Activated naive CD8-positive, alpha-beta T cell treated with anti-CD3 and anti-CD28 coated beads for 36 hours (primary cell): ENCODE measurements at regions not wholly inside any gene's neighbourhood (a gene's known extent, or its start where the extent isn't known, plus 50 kb on each side); places are given as distances from the start of the nearest gene placed in this dataset.

ENCODE experiments used
- DNase-seq: peaks from one replicate; pipeline ENCODE4 v3.0.0; 2021
- H3K27ac Mint-ChIP-seq: one replicate; pipeline ENCODE4 v1.8.0; 2022; ENCODE audit warnings: mild to moderate bottlenecking, moderate library complexity, mixed read lengths
- H3K27me3 Mint-ChIP-seq: one replicate; pipeline ENCODE4 v1.8.0; 2022; ENCODE audit warnings: mild to moderate bottlenecking, mixed read lengths
- H3K36me3 Mint-ChIP-seq: one replicate; pipeline ENCODE4 v1.8.0; 2021; ENCODE audit warnings: mild to moderate bottlenecking, mixed read lengths
- H3K4me1 Mint-ChIP-seq: one replicate; pipeline ENCODE4 v1.8.0; 2021; ENCODE audit warnings: mixed read lengths
- H3K4me3 Mint-ChIP-seq: one replicate; pipeline ENCODE4 v1.8.0; 2022; ENCODE audit warnings: mild to moderate bottlenecking, moderate library complexity, mixed read lengths
- H3K9me3 Mint-ChIP-seq: one replicate; pipeline ENCODE4 v1.8.0; 2022; ENCODE audit warnings: mixed read lengths

DNA sequence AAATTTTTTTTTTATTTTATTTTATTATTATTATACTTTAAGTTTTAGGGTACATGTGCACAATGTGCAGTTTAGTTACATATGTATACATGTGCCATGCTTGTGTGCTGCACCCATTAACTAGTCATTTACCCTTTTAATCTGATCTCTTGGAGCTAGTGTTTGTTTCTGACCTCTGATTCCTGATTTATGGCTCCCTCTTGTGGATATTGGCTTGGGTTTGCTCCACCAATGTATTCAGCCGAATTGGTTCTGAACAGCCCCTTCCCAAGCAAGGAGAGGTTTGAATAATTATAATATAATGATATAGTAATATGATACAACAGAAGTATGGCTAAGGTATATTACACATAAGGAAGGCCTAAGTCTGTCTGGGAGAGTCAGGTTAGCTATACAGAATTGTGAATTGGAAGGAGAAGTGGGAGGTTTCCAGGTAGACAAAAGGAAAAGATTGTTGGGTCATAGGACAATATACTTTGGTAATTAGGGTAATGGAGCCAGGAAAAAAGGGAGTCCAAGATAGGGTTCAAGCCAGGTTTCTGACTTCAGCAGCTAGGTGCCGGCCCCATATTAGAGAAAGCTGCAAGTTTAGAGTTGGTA is 53.1 kb upstream of the HMCN1 start:
- no peaks in the 10 kb centered on the region for H3K9me3 Mint-ChIP-seq
- peaks cover 18% of the 10 kb centered on the region for H3K4me1 Mint-ChIP-seq
- no peak overlapping the region for H3K27ac Mint-ChIP-seq
- no peaks in the 10 kb centered on the region for H3K27me3 Mint-ChIP-seq
- no peaks in the 10 kb centered on the region for H3K36me3 Mint-ChIP-seq
- no peak overlapping the region for H3K4me3 Mint-ChIP-seq
- no peak for DNase-seq

DNA sequence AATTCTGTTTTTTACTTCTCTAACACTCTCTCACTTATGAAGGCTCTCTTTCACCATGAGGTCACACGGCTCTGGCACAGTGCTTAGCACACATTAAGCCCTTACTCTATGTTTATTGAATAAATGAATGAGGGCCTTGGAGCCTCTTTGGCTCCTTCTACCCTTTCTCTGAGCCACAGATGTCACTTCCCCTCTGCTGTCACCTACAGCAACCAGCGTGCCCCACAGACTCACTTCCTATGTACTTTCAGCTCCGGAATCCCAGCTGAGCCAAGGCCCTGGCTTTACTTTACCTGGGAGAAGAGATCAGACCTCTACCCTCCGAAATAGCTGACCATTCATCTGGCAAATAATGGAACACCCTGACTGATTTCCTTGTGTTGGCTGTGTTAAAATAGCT is 53.7 kb upstream of the HMCN1 start:
- Mint-ChIP-seq H3K27me3 (no peaks in the 10 kb centered on the region), H3K36me3 (no peaks in the 10 kb centered on the region), H3K27ac (peak overlapping the region; percentile 34), H3K4me1 (peaks cover 20% of the 10 kb centered on the region), H3K9me3 (no peaks in the 10 kb centered on the region), H3K4me3 (no peak overlapping the region)
- DNase-seq: no peak

DNA sequence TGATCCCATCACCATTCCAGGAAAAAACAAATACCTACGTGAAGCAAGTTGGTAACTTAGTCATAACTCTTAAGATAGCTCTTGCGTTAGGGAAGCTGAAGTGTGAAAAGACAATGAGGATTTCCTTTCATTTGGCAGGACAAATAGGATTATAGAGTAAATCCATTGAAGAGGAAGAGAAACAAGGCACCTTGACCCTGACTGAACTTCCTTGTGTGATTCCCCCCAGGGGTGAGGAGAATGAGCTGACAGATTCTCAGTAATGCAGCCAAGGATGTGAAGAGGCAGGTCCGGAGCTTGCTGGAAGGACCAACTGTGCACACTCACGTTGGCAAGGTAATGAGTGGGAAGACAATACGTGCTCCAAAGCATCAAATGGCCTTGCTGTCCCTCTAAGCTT is 55.0 kb upstream of the HMCN1 start:
- no peak overlapping the region for H3K27ac Mint-ChIP-seq
- H3K27me3 Mint-ChIP-seq: no peaks in the 10 kb centered on the region
- peaks cover 29% of the 10 kb centered on the region for H3K4me1 Mint-ChIP-seq
- no peaks in the 10 kb centered on the region for H3K9me3 Mint-ChIP-seq
- peaks cover 3% of the 10 kb centered on the region for H3K36me3 Mint-ChIP-seq
- no peak overlapping the region for H3K4me3 Mint-ChIP-seq
- no peak for DNase-seq

DNA sequence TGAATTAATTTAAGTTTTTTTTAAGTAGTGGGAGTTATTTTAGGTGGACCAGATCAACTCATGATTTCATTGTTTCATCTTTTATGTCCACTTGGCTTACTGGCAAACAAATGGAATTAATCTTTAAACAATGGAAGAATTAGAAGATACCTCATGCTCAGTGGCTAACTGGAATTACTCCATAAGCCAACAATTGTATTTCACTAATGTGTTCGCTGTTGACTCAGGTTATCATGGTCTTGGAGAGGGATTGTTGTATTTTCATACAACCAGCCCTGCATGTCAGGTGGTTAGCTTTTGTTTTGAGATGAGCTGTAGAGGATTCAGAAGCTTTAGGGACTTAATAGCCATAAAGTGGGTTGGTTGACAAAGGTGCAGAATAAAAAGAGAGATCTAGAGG is 57.2 kb upstream of the HMCN1 start:
- no peak for DNase-seq
- Mint-ChIP-seq H3K4me1 (peaks cover 35% of the 10 kb centered on the region), H3K27me3 (no peaks in the 10 kb centered on the region), H3K27ac (no peak overlapping the region), H3K36me3 (peaks cover 10% of the 10 kb centered on the region), H3K9me3 (peaks cover 4% of the 10 kb centered on the region), H3K4me3 (no peak overlapping the region)

DNA sequence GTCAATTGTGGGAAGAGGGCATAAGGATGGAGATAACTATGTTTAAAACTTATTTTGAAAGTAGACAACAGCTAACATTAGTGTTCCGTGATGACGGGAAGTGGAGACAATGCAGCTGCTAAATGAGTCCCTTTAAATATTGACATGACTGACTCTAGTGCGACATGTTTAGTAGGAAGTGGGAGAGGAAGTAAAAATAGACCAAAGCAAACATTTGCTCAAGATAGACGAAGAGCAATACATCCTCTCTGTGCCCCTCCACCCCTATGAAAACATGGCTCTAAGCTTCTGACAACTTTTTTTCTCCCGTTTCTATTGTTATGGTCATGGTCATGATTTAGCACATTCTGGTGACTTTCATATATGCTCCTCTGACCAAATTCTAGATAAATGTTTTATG is 60.0 kb upstream of the HMCN1 start:
- no peak for DNase-seq
- peaks cover 26% of the 10 kb centered on the region for H3K4me1 Mint-ChIP-seq
- H3K9me3 Mint-ChIP-seq: peaks cover 4% of the 10 kb centered on the region
- peak overlapping the region; percentile 18 for H3K27ac Mint-ChIP-seq
- peak overlapping the region; percentile 37 for H3K4me3 Mint-ChIP-seq
- H3K36me3 Mint-ChIP-seq: peaks cover 10% of the 10 kb centered on the region
- no peaks in the 10 kb centered on the region for H3K27me3 Mint-ChIP-seq

DNA sequence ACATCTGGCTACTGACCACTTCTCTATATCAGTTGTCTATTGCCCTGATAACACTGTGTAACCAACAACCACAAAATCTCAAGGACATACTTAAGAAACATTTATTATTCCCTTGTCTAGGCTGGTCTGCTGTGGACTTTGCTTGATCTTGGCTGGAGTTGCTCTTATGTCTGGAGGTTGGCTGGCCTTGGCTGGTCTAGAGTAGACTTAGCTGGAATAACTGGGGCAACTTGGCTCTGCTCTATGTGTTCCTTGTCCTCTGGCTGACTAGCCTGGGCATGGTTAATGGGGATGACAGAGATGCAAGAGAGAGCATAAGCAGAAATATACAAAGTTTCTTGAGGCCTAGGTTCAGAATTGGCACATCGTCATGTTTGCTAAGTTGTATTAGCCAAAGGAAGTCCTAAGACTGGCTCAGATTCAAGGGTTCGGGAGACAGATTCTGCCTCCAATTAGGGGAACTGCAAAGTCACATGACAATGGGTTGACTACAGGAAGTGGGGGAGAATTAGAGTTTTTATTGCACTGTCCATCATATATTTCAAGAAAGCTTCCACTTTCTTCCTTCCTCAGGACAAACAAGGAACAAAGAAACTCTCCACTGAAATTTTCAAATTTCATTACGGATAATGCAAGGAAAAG is 61.4 kb upstream of the HMCN1 start:
- Mint-ChIP-seq H3K36me3 (peaks cover 10% of the 10 kb centered on the region), H3K27me3 (no peaks in the 10 kb centered on the region), H3K9me3 (peaks cover 4% of the 10 kb centered on the region), H3K4me3 (peak overlapping the region; percentile 12), H3K27ac (no peak overlapping the region), H3K4me1 (peaks cover 25% of the 10 kb centered on the region)
- DNase-seq: no peak

DNA sequence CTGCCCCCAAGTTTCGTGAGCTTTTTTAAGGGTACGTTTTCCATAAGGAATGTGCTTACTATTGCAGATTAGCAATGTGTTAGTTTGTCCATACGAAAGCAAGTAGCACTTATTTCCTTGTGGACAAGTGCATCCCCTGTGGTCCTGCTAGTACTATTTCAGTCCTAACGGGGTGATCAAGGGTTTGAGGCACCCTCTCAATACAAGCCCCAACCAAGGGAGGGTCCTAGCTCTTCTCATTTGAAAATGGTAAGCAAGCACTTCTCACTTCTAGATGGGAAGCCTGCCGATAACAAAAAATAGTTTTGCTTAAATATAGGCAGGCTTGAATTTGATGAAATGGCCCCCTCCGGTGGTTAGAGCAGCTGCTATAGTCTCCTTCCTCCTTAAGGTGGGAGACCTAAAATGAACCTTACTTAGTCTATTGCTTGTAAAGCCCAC is 64.0 kb upstream of the HMCN1 start:
- no peaks in the 10 kb centered on the region for H3K27me3 Mint-ChIP-seq
- H3K36me3 Mint-ChIP-seq: peaks cover 10% of the 10 kb centered on the region
- peaks cover 4% of the 10 kb centered on the region for H3K9me3 Mint-ChIP-seq
- DNase-seq: peak; percentile 29
- no peak overlapping the region for H3K4me3 Mint-ChIP-seq
- H3K4me1 Mint-ChIP-seq: peaks cover 21% of the 10 kb centered on the region
- peak overlapping the region; percentile 54 for H3K27ac Mint-ChIP-seq

DNA sequence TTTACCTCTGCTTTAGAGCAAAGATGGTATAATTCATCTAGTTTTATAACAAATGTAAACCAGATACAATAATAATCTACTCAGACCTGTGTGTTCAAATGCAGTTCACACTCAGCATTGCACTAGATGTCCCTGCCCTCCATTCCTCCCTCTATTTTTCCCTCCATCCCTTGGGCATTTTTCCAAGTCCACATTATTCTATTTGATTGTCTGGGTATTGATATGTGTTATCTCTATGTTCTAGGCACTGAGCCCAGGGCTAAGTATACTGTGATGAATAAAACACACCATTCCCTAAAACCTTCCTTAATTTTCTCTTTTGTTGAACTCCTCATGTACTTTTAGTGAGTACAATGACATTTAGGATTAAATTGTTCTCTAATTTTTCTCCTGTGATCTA is 66.2 kb upstream of the HMCN1 start:
- peaks cover 4% of the 10 kb centered on the region for H3K9me3 Mint-ChIP-seq
- H3K4me1 Mint-ChIP-seq: peaks cover 6% of the 10 kb centered on the region
- no peak for DNase-seq
- no peak overlapping the region for H3K4me3 Mint-ChIP-seq
- H3K27ac Mint-ChIP-seq: no peak overlapping the region
- peaks cover 3% of the 10 kb centered on the region for H3K36me3 Mint-ChIP-seq
- no peaks in the 10 kb centered on the region for H3K27me3 Mint-ChIP-seq

DNA sequence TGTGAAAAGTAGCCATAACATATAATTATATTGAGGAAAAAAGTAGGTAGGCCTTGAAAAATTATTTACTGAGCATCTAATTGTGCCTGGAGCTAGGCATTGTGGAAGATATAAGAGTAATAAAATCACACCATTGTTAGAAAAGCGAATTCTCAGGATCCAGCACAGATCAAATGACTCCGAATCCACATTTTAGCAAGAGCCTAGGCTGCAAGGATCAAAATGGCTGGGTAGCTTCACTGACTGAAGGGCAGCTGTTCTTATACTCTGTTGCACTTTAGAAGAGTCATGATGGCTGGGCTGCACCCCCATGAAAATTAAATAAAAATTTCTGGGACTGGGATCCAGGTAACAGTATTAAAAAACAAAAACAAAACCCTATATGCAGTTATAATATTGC is 67.6 kb upstream of the HMCN1 start:
- Mint-ChIP-seq H3K4me3 (no peak overlapping the region), H3K27me3 (no peaks in the 10 kb centered on the region), H3K36me3 (no peaks in the 10 kb centered on the region), H3K4me1 (peaks cover 6% of the 10 kb centered on the region), H3K9me3 (peaks cover 2% of the 10 kb centered on the region), H3K27ac (no peak overlapping the region)
- no peak for DNase-seq

DNA sequence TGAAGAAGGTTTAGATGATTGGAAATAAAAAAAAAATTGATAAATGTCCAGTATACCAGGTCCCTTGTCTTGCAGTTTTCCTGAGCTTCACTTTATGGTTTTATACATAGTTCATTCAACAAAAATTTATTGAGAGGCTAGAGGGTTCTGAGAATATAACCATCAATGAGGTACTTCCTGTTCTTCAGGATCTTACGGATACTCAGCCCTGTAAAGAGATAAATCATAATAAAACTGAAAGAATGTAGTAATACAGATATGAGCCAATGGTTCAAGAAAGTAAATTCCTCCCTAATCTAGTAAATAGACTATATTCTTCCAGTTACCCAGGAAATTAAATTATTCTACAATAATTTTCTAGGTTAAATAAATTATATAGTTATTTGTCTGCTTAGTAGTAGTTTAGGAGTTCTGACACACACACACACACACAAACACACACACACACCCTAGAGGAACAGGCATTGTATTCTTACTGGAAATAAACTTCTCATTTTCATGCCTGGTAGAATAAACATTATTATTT is 70.4 kb upstream of the HMCN1 start:
- no peak for DNase-seq
- Mint-ChIP-seq H3K36me3 (no peaks in the 10 kb centered on the region), H3K4me3 (no peak overlapping the region), H3K4me1 (no peaks in the 10 kb centered on the region), H3K27ac (no peak overlapping the region), H3K9me3 (peaks cover 2% of the 10 kb centered on the region), H3K27me3 (no peaks in the 10 kb centered on the region)

DNA sequence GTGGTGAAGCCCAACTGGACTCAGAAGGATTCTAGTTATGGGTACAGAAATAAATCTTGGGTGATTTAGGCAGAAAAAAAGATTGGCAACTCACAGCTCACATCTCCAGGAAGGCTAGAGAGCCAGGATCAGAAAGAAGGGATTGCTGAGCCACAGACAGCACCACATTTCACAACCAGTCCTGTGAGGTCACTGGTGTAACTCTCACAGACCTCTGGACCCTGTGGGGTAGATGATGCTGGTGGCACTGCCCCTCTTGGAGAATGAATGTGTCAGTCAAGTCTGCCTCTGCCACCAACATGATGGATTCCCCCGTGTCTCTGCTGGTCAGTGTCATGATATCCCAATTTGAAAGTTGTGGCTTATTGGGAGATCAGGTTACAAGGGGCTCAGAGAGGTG is 70.9 kb upstream of the HMCN1 start:
- H3K36me3 Mint-ChIP-seq: no peaks in the 10 kb centered on the region
- peaks cover 2% of the 10 kb centered on the region for H3K9me3 Mint-ChIP-seq
- no peaks in the 10 kb centered on the region for H3K27me3 Mint-ChIP-seq
- H3K4me1 Mint-ChIP-seq: no peaks in the 10 kb centered on the region
- DNase-seq: no peak
- H3K27ac Mint-ChIP-seq: no peak overlapping the region
- H3K4me3 Mint-ChIP-seq: no peak overlapping the region

DNA sequence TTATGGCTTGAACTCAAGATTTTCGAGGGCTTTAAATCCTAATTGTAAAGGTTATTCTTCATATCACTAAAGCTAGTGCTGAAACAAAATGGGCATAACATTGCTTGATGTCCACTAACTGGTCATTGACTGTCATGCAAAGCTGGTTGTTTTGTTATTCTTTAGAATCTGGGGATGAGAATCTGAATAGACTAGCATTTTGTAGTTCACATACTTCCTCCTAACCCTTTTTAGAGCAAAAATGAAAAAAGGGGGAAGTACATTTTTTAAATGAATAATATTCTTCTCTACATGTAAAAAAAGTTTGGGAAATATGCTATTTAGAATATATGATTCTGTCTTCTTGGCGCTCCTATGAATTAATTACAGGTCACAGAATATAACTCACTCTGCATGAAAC is 72.2 kb upstream of the HMCN1 start:
- Mint-ChIP-seq H3K4me1 (peaks cover 2% of the 10 kb centered on the region), H3K36me3 (no peaks in the 10 kb centered on the region), H3K27me3 (no peaks in the 10 kb centered on the region), H3K4me3 (no peak overlapping the region), H3K9me3 (peaks cover 2% of the 10 kb centered on the region), H3K27ac (no peak overlapping the region)
- no peak for DNase-seq

DNA sequence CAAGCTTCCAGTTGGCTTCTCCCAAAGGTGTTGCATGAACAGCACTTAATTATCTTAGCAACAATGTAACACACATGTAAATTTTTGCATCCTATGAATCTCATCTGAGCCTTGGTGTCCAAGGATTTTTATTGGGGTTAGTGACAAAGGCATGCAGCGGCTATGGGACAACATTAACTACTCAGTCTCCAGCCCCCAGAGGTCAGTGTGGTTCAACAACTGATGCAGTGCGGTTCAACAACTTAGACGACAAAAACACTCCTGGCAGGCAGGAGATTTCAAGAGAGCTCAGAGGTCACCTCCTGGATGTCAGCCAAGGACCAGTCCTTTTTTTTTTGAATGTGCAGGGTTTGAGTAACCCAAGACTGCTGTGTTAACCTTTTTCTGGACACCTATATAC is 77.5 kb upstream of the HMCN1 start:
- Mint-ChIP-seq H3K27me3 (no peaks in the 10 kb centered on the region), H3K9me3 (no peaks in the 10 kb centered on the region), H3K27ac (no peak overlapping the region), H3K36me3 (no peaks in the 10 kb centered on the region), H3K4me1 (peaks cover 2% of the 10 kb centered on the region), H3K4me3 (no peak overlapping the region)
- no peak for DNase-seq

DNA sequence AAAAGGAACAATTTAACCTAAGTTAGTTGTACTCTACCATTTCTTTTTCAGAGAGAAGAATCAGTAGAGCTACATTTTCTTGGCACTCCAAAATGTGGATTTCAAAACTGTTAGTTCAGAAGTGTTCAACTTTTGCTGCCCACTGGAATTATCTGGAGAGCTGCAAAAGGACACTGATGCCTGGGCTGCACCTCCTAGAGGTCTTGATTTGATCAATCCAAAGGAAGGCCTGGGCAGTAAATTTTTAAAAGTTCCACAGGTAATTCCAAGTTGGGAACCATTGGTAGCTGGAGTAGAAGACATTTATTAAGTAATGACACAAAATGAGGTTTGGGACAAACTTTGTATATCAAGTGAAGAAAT is 79.3 kb upstream of the HMCN1 start:
- no peaks in the 10 kb centered on the region for H3K9me3 Mint-ChIP-seq
- H3K27me3 Mint-ChIP-seq: no peaks in the 10 kb centered on the region
- peaks cover 2% of the 10 kb centered on the region for H3K4me1 Mint-ChIP-seq
- H3K36me3 Mint-ChIP-seq: no peaks in the 10 kb centered on the region
- no peak overlapping the region for H3K4me3 Mint-ChIP-seq
- H3K27ac Mint-ChIP-seq: no peak overlapping the region
- DNase-seq: no peak

DNA sequence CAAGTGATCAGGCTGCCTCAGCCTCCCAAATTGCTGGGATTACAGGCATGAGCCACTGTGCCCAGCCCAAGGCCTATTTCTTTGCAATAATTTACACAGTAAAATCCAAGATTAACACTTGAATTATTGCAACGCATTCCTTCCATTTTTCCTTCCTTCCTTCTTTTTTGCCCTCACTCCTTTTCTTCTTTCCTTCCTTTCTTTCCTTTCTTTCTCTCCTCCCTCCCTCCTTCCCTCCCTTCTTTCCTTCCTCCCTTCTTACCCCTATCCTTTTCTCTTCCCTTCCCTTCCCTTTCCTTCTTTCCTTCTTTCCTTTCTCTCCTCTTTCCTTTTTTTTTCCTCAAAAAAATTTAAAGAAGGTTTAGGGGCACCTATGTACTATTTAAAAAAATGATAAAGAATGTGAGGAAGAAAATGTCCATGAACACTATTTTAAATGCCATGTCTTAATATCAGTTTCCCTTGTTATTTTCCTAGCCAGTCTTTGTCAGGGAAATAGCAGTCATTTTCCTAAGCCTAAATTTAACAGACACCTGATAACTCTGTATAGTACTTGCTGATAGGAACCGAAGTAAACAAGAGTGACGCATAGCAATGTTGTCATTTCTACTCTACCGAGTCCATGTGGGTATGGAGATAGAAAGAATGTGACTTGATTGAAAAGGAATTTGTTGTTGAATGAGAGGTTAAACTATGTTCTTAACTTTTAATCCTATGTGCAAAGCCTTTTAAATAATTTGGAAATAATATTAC is 79.8 kb upstream of the HMCN1 start:
- no peaks in the 10 kb centered on the region for H3K36me3 Mint-ChIP-seq
- H3K9me3 Mint-ChIP-seq: no peaks in the 10 kb centered on the region
- H3K4me1 Mint-ChIP-seq: peaks cover 2% of the 10 kb centered on the region
- no peak for DNase-seq
- H3K4me3 Mint-ChIP-seq: no peak overlapping the region
- H3K27me3 Mint-ChIP-seq: no peaks in the 10 kb centered on the region
- H3K27ac Mint-ChIP-seq: no peak overlapping the region

DNA sequence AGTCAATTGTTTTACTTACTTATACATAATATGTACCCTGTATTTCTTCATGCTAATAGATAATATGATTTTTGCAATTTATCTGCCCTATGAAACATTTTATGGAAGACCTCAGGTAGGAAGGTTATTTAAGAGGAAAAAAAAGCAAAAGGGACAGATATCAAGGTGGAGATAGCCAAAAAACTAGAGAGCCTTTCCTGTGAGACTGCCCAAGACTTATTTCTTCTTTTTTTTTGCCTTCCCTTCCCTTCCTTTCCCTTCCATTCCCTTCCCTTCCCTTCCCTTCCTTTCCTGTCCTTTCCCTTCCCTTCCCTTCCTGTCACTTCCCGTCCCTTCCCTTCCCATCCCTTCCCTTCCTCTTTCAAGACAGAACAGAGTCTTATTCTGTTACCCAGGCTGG is 80.6 kb upstream of the HMCN1 start:
- Mint-ChIP-seq H3K4me3 (no peak overlapping the region), H3K9me3 (no peaks in the 10 kb centered on the region), H3K36me3 (no peaks in the 10 kb centered on the region), H3K27me3 (no peaks in the 10 kb centered on the region), H3K27ac (no peak overlapping the region), H3K4me1 (peaks cover 2% of the 10 kb centered on the region)
- no peak for DNase-seq
